Natural killer cell treated with Interleukin-12 subunit alpha and Interleukin-12 subunit beta and Interleukin-15 and Interleukin-18, amount 100 ng/mL, for 72 hours (primary cell): ENCODE measurements at regions not wholly inside any gene's neighbourhood (a gene's known extent, or its start where the extent isn't known, plus 50 kb on each side); places are given as distances from the start of the nearest gene placed in this dataset.
"Not testable (repeated sequence)": the region's sequence is repeated elsewhere in the genome, so short reads cannot be mapped to it uniquely, and the experiment has no call there.

Source experiments
- ATAC-seq, 2 donors: fragments of 150-1000 bp; cut with Tn5 transposase in 1 of 2; sonication (Bioruptor Pico), chemical (Tn5 transposase) in 1 of 2; 2 replicates each; pipeline ENCODE4 v1.10.0; 2021
- DNase-seq: peaks from one replicate; pipeline ENCODE4 v3.0.0; 2022; ENCODE audit warnings: low spot score
- H3K27ac Mint-ChIP-seq, 2 donors: 1 replicate in 1 of 2; 2 replicates in 1 of 2; pipeline ENCODE4 v1.8.0; 2022; ENCODE audit warnings: mixed read lengths in 2 of 2, mild to moderate bottlenecking in 1 of 2, moderate library complexity in 1 of 2
- H3K27me3 Mint-ChIP-seq, 2 donors: 1 replicate in 1 of 2; 2 replicates in 1 of 2; pipeline ENCODE4 v1.8.0; 2022; ENCODE audit warnings: mixed read lengths in 2 of 2
- H3K36me3 Mint-ChIP-seq: one replicate; pipeline ENCODE4 v1.8.0; 2022; ENCODE audit warnings: mixed read lengths
- H3K4me1 Mint-ChIP-seq, 2 donors: 1 replicate in 1 of 2; 2 replicates in 1 of 2; pipeline ENCODE4 v1.8.0; 2022; ENCODE audit warnings: low read depth in 2 of 2, mixed read lengths in 2 of 2, mild to moderate bottlenecking in 1 of 2
- H3K4me3 Mint-ChIP-seq: one replicate; pipeline ENCODE4 v1.8.0; 2022; ENCODE audit warnings: mixed read lengths
- H3K9me3 Mint-ChIP-seq: 2 replicates; pipeline ENCODE4 v1.8.0; 2022; ENCODE audit warnings: mixed read lengths

- Mint-ChIP-seq H3K4me1 (no peaks in the 10 kb centered on the region), H3K36me3 (no peaks in the 10 kb centered on the region), H3K4me3 (no peak overlapping the region), H3K27me3 (no peaks in the 10 kb centered on the region), H3K9me3 (no peaks in the 10 kb centered on the region), H3K27ac (no peak overlapping the region)
- DNase-seq (no peak), ATAC-seq (no peak)
Measured at GRCh38 chr16:85510041-85510659, 103.0 kb upstream of the GSE1 start.

DNA sequence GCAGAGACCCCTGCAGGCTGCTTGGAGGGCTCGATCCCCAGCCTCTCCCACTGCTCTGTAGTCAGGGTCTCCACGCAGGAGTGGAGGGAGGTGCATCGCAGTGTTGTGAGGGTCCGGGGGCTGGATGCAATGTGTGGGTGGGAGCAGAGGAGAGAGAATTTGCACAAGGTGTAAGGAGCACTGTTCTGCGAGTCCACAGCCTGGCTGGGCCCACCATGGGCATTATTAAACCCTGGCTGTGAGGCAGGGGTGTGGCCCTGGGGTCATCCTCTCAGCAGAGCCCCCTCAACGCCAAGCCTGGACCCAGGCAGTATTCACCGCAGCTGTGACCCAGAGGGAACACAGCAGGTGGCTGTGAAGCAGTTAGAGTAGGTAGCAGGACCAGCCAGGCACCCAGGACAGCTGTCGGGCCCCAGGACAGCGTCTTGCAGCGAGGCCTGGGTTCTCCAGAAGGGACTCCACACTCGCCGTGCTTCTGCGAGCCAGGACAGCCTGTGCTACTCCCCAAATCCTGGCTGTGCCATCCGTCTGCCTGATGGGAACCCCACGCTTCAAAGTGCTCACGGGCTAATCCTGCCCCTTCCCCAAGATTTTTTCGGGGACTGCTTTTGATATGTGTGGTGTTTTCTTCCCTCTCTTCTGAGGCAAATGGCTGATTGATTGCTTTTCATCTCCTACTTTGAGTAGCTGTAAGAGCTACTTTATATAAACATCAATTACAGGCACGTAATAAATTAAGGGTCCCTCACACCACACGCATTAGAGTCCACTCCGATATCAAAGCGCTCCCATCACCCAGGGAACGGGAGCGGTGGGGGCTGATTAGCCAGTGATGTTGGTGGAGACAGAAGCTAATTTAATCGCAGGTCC, 100.9 kb upstream of the GSE1 start:
- no peak overlapping the region for H3K27ac Mint-ChIP-seq
- no peaks in the 10 kb centered on the region for H3K4me1 Mint-ChIP-seq
- H3K4me3 Mint-ChIP-seq, result no peak overlapping the region
- no peaks in the 10 kb centered on the region for H3K9me3 Mint-ChIP-seq
- no peaks in the 10 kb centered on the region for H3K27me3 Mint-ChIP-seq
- no peak for ATAC-seq
- DNase-seq, result no peak
- no peaks in the 10 kb centered on the region for H3K36me3 Mint-ChIP-seq

DNA sequence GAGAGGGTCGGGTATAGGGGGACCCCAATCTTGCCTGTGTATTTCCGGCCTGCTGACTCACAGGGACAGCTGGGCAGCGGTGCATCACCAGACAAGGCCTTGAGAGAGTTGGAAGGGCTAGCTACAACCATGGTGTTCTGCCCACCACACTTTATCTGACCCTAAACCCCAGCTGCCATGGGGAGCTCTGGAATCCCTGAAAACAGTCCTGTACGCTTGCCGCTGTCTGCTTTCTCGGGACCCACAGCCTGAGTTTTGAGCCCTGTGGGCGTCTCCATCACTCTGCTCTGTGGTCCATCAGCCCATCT, 100.4 kb upstream of the GSE1 start:
- no peaks in the 10 kb centered on the region for H3K36me3 Mint-ChIP-seq
- DNase-seq (no peak), ATAC-seq (no peak)
- no peak overlapping the region for H3K27ac Mint-ChIP-seq
- no peak overlapping the region for H3K4me3 Mint-ChIP-seq
- no peaks in the 10 kb centered on the region for H3K9me3 Mint-ChIP-seq
- no peaks in the 10 kb centered on the region for H3K27me3 Mint-ChIP-seq
- H3K4me1 Mint-ChIP-seq, result no peaks in the 10 kb centered on the region

DNA sequence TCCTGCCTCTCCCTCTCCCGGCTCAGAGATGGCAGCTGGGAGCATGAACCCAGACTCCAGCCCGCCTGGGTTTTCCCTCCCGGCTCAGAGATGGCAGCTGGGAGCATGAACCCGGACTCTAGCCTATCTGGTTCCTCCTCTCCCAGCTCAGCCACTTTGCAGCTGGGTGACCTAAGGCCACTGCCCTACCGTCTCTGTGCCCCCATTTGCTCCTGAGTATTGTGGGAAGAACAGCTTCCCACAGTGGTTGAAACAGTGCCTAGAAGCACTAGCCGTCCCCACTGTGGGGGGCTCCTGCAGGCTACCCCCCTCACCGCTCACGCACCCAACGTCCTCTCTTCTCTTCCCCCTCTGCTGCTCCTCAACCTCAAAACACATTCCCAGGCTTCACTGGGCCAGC, 99.9 kb upstream of the GSE1 start:
- Mint-ChIP-seq H3K27ac (no peak overlapping the region), H3K4me3 (no peak overlapping the region), H3K9me3 (no peaks in the 10 kb centered on the region), H3K27me3 (no peaks in the 10 kb centered on the region), H3K4me1 (no peaks in the 10 kb centered on the region), H3K36me3 (no peaks in the 10 kb centered on the region)
- DNase-seq (no peak), ATAC-seq (no peak)

GRCh38 chr16:85513649-85514048, 99.5 kb upstream of the GSE1 start:
- no peak overlapping the region for H3K27ac Mint-ChIP-seq
- H3K9me3 Mint-ChIP-seq, result no peaks in the 10 kb centered on the region
- no peak overlapping the region for H3K4me3 Mint-ChIP-seq
- H3K4me1 Mint-ChIP-seq, result no peaks in the 10 kb centered on the region
- no peak for DNase-seq
- no peak for ATAC-seq
- H3K27me3 Mint-ChIP-seq, result no peaks in the 10 kb centered on the region
- no peaks in the 10 kb centered on the region for H3K36me3 Mint-ChIP-seq

GRCh38 chr16:85514295-85514597, 98.9 kb upstream of the GSE1 start:
- Mint-ChIP-seq H3K27ac (no peak overlapping the region), H3K36me3 (peaks cover 5% of the 10 kb centered on the region), H3K9me3 (peaks cover 5% of the 10 kb centered on the region), H3K27me3 (no peaks in the 10 kb centered on the region), H3K4me1 (peaks cover 5% of the 10 kb centered on the region in 2 donors), H3K4me3 (no peak overlapping the region)
- DNase-seq (no peak), ATAC-seq (no peak)

GRCh38 chr16:85514598-85515318, 98.4 kb upstream of the GSE1 start:
- H3K9me3 Mint-ChIP-seq, result peaks cover 10% of the 10 kb centered on the region
- DNase-seq (no peak), ATAC-seq (no peak)
- H3K27ac Mint-ChIP-seq, result no peak overlapping the region
- H3K4me1 Mint-ChIP-seq, result peaks cover 10 to 11% of the 10 kb centered on the region in 2 donors
- no peaks in the 10 kb centered on the region for H3K27me3 Mint-ChIP-seq
- peaks cover 10% of the 10 kb centered on the region for H3K36me3 Mint-ChIP-seq
- no peak overlapping the region for H3K4me3 Mint-ChIP-seq

DNA sequence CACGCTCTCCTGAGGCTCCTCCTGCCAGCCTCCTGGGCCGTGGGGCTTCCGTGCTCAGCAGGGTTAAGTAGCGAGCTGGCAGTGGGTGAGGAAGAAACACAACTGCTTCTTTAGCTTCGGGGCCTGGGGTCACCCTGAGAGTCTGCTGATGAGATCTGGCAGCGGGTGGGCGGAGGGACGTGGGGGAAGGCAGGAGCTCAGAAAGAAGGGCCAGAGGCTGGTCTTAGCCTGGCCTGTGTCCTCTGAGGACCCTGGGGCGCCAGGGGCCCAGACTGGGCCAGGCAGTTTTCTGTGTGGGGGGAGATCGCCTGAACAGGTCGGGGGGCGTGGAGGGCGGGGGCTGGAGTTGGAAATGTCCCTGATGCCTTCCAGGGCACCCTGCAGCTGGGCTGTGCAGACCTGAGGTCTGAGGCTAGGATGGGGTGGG, 97.8 kb upstream of the GSE1 start:
- Mint-ChIP-seq H3K9me3 (peaks cover 10% of the 10 kb centered on the region), H3K4me3 (no peak overlapping the region)
- ATAC-seq, result no peak

DNA sequence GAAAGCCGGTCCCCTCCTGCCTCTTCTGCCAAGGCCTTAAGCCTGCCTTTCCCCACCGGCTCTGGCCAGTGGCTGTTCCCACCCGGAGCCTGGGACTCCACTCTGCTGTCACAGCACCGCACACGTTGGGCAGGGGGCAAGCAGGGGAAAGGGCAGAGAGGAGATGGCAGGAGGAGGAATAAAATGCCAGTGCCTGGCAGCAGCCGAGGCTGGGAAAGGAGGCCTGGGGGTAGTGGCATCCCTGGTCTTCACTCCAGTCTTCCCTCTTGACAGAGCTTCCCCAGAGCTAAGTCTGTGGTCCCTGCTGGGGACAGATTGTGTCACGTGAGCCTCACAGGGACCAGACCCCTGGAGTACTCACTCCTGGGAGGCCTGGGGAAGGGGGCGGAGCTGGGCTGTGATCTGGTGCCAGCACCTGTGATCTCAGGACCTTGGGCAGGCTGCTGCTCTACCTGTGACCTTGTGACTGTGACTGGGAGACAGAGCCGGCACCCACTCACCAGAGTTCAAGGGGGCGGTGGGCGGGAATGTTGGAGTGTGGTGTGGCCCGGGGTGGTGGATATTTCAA, 97.2 kb upstream of the GSE1 start:
- no peak for ATAC-seq
- Mint-ChIP-seq H3K4me3 (no peak overlapping the region), H3K4me1 (peaks cover 10 to 11% of the 10 kb centered on the region in 2 donors), H3K36me3 (peaks cover 11% of the 10 kb centered on the region), H3K27me3 (no peaks in the 10 kb centered on the region), H3K27ac (no peak overlapping the region), H3K9me3 (peaks cover 10% of the 10 kb centered on the region)
- DNase-seq, result no peak

More for the DNA sequence above, 97.8 kb upstream of the GSE1 start:
- Mint-ChIP-seq H3K4me1 (peaks cover 10 to 11% of the 10 kb centered on the region in 2 donors), H3K27me3 (no peaks in the 10 kb centered on the region), H3K27ac (no peak overlapping the region), H3K36me3 (peaks cover 11% of the 10 kb centered on the region)
- no peak for DNase-seq

GRCh38 chr16:85517154-85517553, 96.0 kb upstream of the GSE1 start:
- Mint-ChIP-seq H3K36me3 (peaks cover 11% of the 10 kb centered on the region), H3K9me3 (peaks cover 10% of the 10 kb centered on the region), H3K4me1 (peaks cover 10 to 11% of the 10 kb centered on the region in 2 donors), H3K4me3 (no peak overlapping the region), H3K27me3 (no peaks in the 10 kb centered on the region), H3K27ac (peak overlapping the region in 1 of 2 donors; percentile 22)
- DNase-seq, result no peak
- ATAC-seq, result no peak

- no peak overlapping the region for H3K4me3 Mint-ChIP-seq
- peaks cover 13 to 15% of the 10 kb centered on the region in 2 donors for H3K4me1 Mint-ChIP-seq
- peak overlapping the region in 1 of 2 donors; percentile 22 for H3K27ac Mint-ChIP-seq
- peaks cover 10% of the 10 kb centered on the region for H3K9me3 Mint-ChIP-seq
- peaks cover 2 to 4% of the 10 kb centered on the region in 2 donors for H3K27me3 Mint-ChIP-seq
- no peak for ATAC-seq
- H3K36me3 Mint-ChIP-seq, result peaks cover 11% of the 10 kb centered on the region
- no peak for DNase-seq
Measured at GRCh38 chr16:85517563-85518179, 95.5 kb upstream of the GSE1 start.

- Mint-ChIP-seq H3K9me3 (peaks cover 10% of the 10 kb centered on the region), H3K27ac (peak overlapping the region; percentile 47 to 91), H3K27me3 (peaks cover 5 to 10% of the 10 kb centered on the region in 2 donors), H3K36me3 (peaks cover 11% of the 10 kb centered on the region), H3K4me3 (peak overlapping the region; percentile 66), H3K4me1 (peaks cover 17 to 20% of the 10 kb centered on the region in 2 donors)
- DNase-seq (no peak), ATAC-seq (no peak)
Measured at GRCh38 chr16:85518398-85519049, 94.6 kb upstream of the GSE1 start.

DNA sequence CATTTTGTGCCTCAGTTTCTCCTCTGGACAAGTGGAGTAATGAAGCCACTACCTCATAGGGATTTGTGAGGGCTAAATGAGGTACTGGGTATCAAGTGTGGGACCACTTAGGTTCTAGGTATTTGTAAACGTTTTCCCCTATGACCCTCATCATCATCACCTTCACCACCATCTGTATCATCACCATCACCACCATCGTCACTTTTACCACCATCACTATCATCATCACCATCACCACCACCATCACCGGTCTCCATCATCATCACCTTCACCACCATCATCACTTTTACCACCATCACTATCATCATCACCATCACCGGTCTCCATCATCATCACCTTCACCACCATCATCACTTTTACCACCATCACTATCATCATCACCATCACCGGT, 94.1 kb upstream of the GSE1 start:
- peak overlapping the region; percentile 47 to 91 for H3K27ac Mint-ChIP-seq
- H3K9me3 Mint-ChIP-seq, DNase-seq, H3K27me3 Mint-ChIP-seq: not testable (repeated sequence)
- H3K4me3 Mint-ChIP-seq, result peak overlapping the region; percentile 66
- peaks cover 11% of the 10 kb centered on the region for H3K36me3 Mint-ChIP-seq
- peaks cover 17 to 20% of the 10 kb centered on the region in 2 donors for H3K4me1 Mint-ChIP-seq
- peak in 1 of 2 donors; percentile 58 for ATAC-seq
